HL-60 (cell line): ENCODE measurements at regions not wholly inside any gene's neighbourhood (a gene's known extent, or its start where the extent isn't known, plus 50 kb on each side); places are given as distances from the start of the nearest gene placed in this dataset.

Experiments
- DNase-seq, 2 experiments: peaks; one replicate each; pipeline ENCODE4 v3.0.0-alpha.2; 2010 to 2020; ENCODE audit warnings: low read depth in 1 of 2, low spot score in 1 of 2
- H3K27ac ChIP-seq: fragments of 250-450 bp; sonication (Bioruptor Pico); replicated peaks from 2 replicates; pipeline ENCODE4 v1.5.1; 2020; ENCODE audit warnings: mild to moderate bottlenecking, moderate library complexity
- H3K27me3 ChIP-seq: fragments of 250-450 bp; sonication (Bioruptor Pico); 2 replicates; pipeline ENCODE4 v1.5.1; 2021; ENCODE audit warnings: mild to moderate bottlenecking, moderate library complexity; ENCODE audit not compliant: insufficient read depth, poor library complexity, severe bottlenecking
- H3K4me3 ChIP-seq: replicated peaks from 2 replicates; pipeline ENCODE4 v1.5.1; 2011; ENCODE audit warnings: mild to moderate bottlenecking, control low read depth, low read length; ENCODE audit not compliant: insufficient read depth
- CTCF ChIP-seq: IDR thresholded peaks from one replicate; pipeline ENCODE4 v1.5.1; 2011; ENCODE audit warnings: low read length, control low read depth, inconsistent platforms; ENCODE audit not compliant: insufficient read depth
- GABPA ChIP-seq: IDR thresholded peaks from 2 replicates; pipeline ENCODE4 v1.6.1; 2012; ENCODE audit warnings: low read depth
- POLR2AphosphoS5 ChIP-seq: IDR thresholded peaks from 2 replicates; pipeline ENCODE4 v1.6.1; 2012; ENCODE audit warnings: low read depth
- REST ChIP-seq: IDR thresholded peaks from 2 replicates; pipeline ENCODE4 v1.6.1; 2012; ENCODE audit warnings: low read depth; ENCODE audit not compliant: insufficient replicate concordance
- SPI1 ChIP-seq: IDR thresholded peaks from 2 replicates; pipeline ENCODE4 v1.6.1; 2012; ENCODE audit warnings: low read depth, mild to moderate bottlenecking, borderline replicate concordance

- TF ChIP-seq REST (no peak), GABPA (no peak), SPI1 (no peak), POLR2AphosphoS5 (no peak), CTCF (no peak)
- DNase-seq = no peak
- Histone ChIP-seq H3K4me3 (no peak overlapping the region), H3K27me3 (no peaks in the 10 kb centered on the region), H3K27ac (no peak overlapping the region)
Measured at GRCh38 chr3:28134792-28135375, 106.5 kb upstream of the CMC1 start.

DNA sequence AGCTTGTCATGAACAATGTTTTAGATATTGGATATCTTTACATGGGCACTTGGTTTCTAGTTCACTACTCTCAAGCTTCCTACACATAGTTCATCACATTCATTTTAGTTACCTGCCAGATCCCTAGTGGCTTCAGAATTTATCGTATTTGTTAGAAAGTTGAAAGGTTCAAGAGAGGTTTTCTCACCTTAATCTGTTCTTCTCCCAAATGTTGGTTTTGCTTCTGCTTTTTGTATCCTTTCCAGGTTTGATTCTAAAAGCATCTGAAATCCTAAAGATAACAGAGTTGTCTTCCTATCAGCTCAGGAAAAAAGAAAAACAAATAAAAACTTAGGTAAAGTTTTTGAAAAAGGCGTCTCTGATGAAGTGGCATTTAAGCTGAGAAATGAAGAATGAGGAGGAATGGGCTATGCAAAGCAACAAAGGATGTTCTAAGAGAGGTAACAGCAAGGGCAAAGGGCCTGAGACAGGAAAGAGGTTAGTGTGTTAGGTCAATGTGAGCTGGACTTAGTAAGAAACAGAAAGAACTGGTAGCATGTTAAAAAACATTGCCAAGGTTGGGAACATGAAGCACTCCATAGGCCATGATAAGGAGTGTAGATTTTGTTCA, 104.7 kb upstream of the CMC1 start:
- H3K27me3 ChIP-seq = no peaks in the 10 kb centered on the region
- no peak overlapping the region for H3K27ac ChIP-seq
- H3K4me3 ChIP-seq = no peak overlapping the region
- DNase-seq = no peak
- TF ChIP-seq REST = no peak
- no peak for TF ChIP-seq CTCF
- TF ChIP-seq GABPA = no peak
- no peak for TF ChIP-seq SPI1
- no peak for TF ChIP-seq POLR2AphosphoS5

- no peak overlapping the region for H3K4me3 ChIP-seq
- no peak overlapping the region for H3K27ac ChIP-seq
- TF ChIP-seq GABPA = no peak
- no peak for TF ChIP-seq SPI1
- no peak for TF ChIP-seq POLR2AphosphoS5
- no peaks in the 10 kb centered on the region for H3K27me3 ChIP-seq
- DNase-seq = no peak
Measured at GRCh38 chr3:28138043-28138610, 103.3 kb upstream of the CMC1 start.

DNA sequence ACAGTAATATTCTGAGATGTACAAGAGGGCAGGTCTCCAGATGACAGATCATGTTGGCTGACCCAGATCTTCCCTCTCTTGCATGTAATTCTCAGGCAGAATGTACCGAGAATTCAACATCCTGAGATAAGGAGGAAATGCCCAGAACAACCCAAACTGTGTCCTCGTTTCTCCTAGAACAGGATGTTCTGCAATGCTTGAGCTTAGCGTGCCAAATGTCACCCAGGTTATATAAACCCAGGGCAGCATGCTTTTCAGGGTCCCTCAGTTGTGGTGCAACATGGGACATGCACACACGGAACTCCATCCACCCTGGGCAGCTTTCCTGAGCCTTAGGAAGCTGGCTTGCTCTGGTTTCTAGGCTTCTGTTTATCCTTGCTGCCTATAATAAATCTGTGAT, 102.1 kb upstream of the CMC1 start:
- no peak overlapping the region for H3K27ac ChIP-seq
- no peak for DNase-seq
- H3K27me3 ChIP-seq = no peaks in the 10 kb centered on the region
- no peak overlapping the region for H3K4me3 ChIP-seq
- TF ChIP-seq GABPA = no peak
- no peak for TF ChIP-seq REST
- no peak for TF ChIP-seq POLR2AphosphoS5
- no peak for TF ChIP-seq CTCF
- no peak for TF ChIP-seq SPI1
